ENCODE measurements at regions not wholly inside any gene's neighbourhood (a gene's known extent, or its start where the extent isn't known, plus 50 kb on each side); places are given as distances from the start of the nearest gene placed in this dataset.

DNA sequence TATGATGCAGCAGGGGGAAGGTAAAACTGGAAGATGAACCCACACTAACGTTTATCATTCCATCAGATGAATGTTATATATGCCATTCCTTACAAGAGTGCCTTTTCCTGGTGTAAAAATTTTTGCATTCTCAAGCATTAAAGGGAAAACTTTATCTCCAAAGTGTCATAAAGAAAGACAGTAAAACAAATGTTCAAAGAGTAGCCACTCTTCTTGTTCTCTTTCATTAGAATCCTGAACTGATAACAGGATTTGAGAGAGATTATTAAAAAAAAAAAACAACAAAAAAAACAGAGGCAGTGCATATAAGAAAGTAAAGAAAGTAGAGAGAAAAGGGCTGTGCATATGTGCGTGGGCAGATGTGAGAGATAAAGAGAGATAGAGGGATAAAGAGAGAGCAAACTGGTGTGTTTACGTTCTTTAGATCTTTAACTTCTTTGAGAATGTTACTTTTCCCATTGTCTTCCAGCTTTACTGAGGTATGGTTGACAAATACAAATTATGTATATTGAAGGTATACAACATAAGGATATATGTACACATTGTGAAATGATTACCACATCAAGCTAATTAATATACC is 275.4 kb downstream of the HS3ST1 start:
- ChIA-PET POLR2A (no interaction called here), CTCF (no interaction called here)

More for the DNA sequence above, 275.4 kb downstream of the HS3ST1 start:
- Histone ChIP-seq H3F3A (replicated peaks; ENCODE audit: insufficient read depth) (no peaks in the 10 kb centered on the region), H3K27me3 (ENCODE audit: insufficient read depth) (no peaks in the 10 kb centered on the region), H3K4me2 (no peak overlapping the region), H3K79me2 (ENCODE audit: insufficient read depth) (no peaks in the 10 kb centered on the region), H3K9ac (no peak overlapping the region), H3K4me3 (ENCODE audit: low read depth in 2 of 2, low read length in 1 of 2) (no peak overlapping the region), H3K9me2 (no peaks in the 10 kb centered on the region), H3K4me1 (ENCODE audit: control insufficient read depth in 1 of 2, insufficient read depth in 2 of 2, low read depth in 1 of 2, low read length in 1 of 2) (no peaks in the 10 kb centered on the region), H3K36me3 (replicated peaks in 1 of 2; ENCODE audit: control insufficient read depth in 1 of 2, insufficient read depth in 2 of 2, low read length in 1 of 2) (no peaks in the 10 kb centered on the region), H3K27ac (ENCODE audit: low read depth in 2 of 2, low read length in 1 of 2) (no peak overlapping the region), H3K9me3 (no peaks in the 10 kb centered on the region), H4K20me1 (ENCODE audit: insufficient read depth) (no peaks in the 10 kb centered on the region), H2AFZ (ENCODE audit: low read depth) (no peak overlapping the region)
- WGBS (ENCODE audit: low lambda C conversion rate), result 3% methylated on average over 3 of the region's 3 CpGs
- DNase-seq, result no peak
- TF ChIP-seq FOSL2 (IDR thresholded peaks at IDR 0.05; ENCODE audit: borderline replicate concordance, low read depth), result no peak
- TF ChIP-seq SMC3 (IDR thresholded peaks at IDR 0.05; ENCODE audit: low read depth, low read length), result no peak
- no peak for TF ChIP-seq SIN3A (IDR thresholded peaks at IDR 0.05; ENCODE audit: borderline replicate concordance, low read depth, low read length)
- TF ChIP-seq GATA2 (CRISPR knock-in tag; IDR thresholded peaks at IDR 0.05), result no peak
- no peak for TF ChIP-seq POLR2AphosphoS5 (IDR thresholded peaks at IDR 0.05; ENCODE audit: low read depth, low read length)
- TF ChIP-seq, protein P1, sequence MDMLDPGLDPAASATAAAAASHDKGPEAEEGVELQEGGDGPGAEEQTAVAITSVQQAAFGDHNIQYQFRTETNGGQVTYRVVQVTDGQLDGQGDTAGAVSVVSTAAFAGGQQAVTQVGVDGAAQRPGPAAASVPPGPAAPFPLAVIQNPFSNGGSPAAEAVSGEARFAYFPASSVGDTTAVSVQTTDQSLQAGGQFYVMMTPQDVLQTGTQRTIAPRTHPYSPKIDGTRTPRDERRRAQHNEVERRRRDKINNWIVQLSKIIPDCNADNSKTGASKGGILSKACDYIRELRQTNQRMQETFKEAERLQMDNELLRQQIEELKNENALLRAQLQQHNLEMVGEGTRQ (IDR thresholded peaks at IDR 0.05; ENCODE audit: borderline replicate concordance, low read depth, low read length), result no peak
- no peak for TF ChIP-seq CHD2 (IDR thresholded peaks at IDR 0.05; ENCODE audit: low read length, partially characterized antibody)
- TF ChIP-seq, protein P2, sequence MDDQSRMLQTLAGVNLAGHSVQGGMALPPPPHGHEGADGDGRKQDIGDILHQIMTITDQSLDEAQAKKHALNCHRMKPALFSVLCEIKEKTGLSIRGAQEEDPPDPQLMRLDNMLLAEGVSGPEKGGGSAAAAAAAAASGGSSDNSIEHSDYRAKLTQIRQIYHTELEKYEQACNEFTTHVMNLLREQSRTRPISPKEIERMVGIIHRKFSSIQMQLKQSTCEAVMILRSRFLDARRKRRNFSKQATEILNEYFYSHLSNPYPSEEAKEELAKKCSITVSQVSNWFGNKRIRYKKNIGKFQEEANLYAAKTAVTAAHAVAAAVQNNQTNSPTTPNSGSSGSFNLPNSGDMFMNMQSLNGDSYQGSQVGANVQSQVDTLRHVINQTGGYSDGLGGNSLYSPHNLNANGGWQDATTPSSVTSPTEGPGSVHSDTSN (IDR thresholded peaks at IDR 0.05), result no peak
- TF ChIP-seq RCOR1 (IDR thresholded peaks at IDR 0.05; ENCODE audit: low read length), result no peak
- TF ChIP-seq FOXJ3 (CRISPR knock-in tag; IDR thresholded peaks at IDR 0.05), result no peak
- TF ChIP-seq YY1 (IDR thresholded peaks at IDR 0.05; ENCODE audit: low read depth), result no peak
- TF ChIP-seq TCF12 (IDR thresholded peaks at IDR 0.05), result no peak
- no peak for TF ChIP-seq RAD21 (IDR thresholded peaks at IDR 0.05; ENCODE audit: low read length)
- TF ChIP-seq ELF1 (IDR thresholded peaks at IDR 0.05), result no peak
- TF ChIP-seq, protein P3, sequence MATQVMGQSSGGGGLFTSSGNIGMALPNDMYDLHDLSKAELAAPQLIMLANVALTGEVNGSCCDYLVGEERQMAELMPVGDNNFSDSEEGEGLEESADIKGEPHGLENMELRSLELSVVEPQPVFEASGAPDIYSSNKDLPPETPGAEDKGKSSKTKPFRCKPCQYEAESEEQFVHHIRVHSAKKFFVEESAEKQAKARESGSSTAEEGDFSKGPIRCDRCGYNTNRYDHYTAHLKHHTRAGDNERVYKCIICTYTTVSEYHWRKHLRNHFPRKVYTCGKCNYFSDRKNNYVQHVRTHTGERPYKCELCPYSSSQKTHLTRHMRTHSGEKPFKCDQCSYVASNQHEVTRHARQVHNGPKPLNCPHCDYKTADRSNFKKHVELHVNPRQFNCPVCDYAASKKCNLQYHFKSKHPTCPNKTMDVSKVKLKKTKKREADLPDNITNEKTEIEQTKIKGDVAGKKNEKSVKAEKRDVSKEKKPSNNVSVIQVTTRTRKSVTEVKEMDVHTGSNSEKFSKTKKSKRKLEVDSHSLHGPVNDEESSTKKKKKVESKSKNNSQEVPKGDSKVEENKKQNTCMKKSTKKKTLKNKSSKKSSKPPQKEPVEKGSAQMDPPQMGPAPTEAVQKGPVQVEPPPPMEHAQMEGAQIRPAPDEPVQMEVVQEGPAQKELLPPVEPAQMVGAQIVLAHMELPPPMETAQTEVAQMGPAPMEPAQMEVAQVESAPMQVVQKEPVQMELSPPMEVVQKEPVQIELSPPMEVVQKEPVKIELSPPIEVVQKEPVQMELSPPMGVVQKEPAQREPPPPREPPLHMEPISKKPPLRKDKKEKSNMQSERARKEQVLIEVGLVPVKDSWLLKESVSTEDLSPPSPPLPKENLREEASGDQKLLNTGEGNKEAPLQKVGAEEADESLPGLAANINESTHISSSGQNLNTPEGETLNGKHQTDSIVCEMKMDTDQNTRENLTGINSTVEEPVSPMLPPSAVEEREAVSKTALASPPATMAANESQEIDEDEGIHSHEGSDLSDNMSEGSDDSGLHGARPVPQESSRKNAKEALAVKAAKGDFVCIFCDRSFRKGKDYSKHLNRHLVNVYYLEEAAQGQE (IDR thresholded peaks at IDR 0.05; ENCODE audit: low read depth, low read length), result no peak
- no peak for TF ChIP-seq EP300 (IDR thresholded peaks at IDR 0.05; ENCODE audit: borderline replicate concordance in 1 of 2, low read depth in 1 of 2, low read length in 1 of 2)

All from SK-N-SH (cell line).